SK-N-DZ (cell line): ENCODE measurements at regions not wholly inside any gene's neighbourhood (a gene's known extent, or its start where the extent isn't known, plus 50 kb on each side); places are given as distances from the start of the nearest gene placed in this dataset.
"Not testable (repeated sequence)": the region's sequence is repeated elsewhere in the genome, so short reads cannot be mapped to it uniquely, and the experiment has no call there.

ENCODE experiments used
- DNase-seq: peaks from one replicate; pipeline ENCODE4 v3.0.0-alpha.2; 2015; ENCODE audit warnings: low spot score

- DNase-seq = peak; percentile 49
Observed at GRCh38 chr2:163191372-163191771, 352.8 kb upstream of the KCNH7 start.

DNA sequence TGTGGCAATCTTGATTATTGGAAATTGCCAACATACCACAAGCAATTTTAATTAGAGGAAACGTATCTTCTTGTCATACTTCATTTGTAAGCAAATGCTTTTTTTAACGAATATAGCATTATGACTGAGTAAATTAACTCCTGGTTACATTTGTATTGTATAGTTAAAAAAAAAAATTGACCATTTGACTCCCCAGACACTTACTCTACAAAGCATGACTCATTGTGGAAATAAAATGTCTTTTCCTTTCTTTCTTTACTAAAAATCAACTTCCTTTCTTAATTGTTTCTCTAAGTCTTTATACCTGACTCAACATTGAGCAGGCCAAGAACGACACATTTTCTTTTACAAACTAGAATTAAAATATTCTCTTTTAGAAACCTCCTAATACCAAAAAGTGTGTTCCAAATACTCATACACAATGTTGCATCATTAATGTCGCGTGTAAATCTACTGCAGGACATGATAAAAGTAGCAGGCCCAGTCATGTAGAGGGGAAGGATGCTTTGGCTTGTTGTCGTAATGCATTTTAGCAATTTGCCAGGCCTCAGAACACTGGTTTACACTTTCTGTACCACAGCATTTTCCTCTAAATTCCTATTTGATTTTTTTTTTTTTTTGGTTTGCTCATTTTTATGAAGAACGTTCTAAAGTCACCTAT, 349.6 kb upstream of the KCNH7 start:
- DNase-seq = no peak

- no peak for DNase-seq
Observed at GRCh38 chr2:163187119-163187518, 348.6 kb upstream of the KCNH7 start.

DNA sequence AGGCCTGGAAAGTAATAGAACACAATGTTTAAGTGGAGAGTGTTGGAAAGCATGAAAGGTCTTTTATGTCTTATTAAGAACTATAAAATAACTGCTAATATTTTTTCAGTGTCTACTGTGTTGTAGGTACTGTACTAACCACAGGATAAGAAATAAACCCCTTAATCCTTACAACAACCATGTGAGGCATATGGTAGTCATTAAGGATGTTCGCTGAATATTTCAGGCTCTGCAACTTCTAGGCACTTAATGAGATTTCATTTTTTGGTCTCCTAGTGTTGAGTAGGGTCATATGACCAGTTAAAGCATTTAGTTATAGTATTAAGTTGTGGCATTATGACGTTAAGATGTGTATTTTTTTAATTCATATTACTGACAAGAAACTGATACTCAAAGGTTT, 346.6 kb upstream of the KCNH7 start:
- DNase-seq = no peak

DNA sequence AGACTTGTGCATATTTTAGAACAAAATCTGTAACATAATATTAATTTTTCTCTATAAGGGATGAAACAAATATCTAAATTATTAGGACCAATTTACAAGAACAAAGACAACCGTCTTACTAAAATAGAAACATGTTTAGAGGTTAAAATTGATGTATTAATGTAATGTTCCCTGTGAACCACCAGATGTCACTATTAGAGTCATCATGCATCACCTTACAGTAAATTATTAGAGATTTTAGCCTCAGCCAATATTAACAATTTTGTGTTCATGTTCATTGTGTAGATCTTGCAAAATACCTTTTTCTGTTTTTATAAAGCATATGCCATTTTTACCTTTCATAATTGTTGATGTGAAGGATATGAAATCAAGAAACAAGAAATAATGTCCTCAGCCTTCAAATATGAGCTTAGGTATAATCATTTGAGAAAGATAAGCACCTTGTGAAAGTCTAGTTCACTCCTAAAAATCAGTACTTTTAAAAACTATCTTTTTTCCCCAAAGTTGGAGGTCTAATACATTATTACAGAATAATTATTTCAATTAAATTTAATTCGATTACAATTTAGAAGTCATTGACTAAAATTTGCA, 344.3 kb upstream of the KCNH7 start:
- peak; percentile 26 for DNase-seq

- no peak for DNase-seq
Observed at GRCh38 chr2:163177592-163177991, 339.0 kb upstream of the KCNH7 start.

- no peak for DNase-seq
Observed at GRCh38 chr2:163175294-163175693, 336.7 kb upstream of the KCNH7 start.

GRCh38 chr2:163173591-163173990, 335.0 kb upstream of the KCNH7 start:
- no peak for DNase-seq

- DNase-seq = no peak
Observed at GRCh38 chr2:163171786-163172530, 333.4 kb upstream of the KCNH7 start.

GRCh38 chr2:163157891-163158496, 319.4 kb upstream of the KCNH7 start:
- no peak for DNase-seq

DNA sequence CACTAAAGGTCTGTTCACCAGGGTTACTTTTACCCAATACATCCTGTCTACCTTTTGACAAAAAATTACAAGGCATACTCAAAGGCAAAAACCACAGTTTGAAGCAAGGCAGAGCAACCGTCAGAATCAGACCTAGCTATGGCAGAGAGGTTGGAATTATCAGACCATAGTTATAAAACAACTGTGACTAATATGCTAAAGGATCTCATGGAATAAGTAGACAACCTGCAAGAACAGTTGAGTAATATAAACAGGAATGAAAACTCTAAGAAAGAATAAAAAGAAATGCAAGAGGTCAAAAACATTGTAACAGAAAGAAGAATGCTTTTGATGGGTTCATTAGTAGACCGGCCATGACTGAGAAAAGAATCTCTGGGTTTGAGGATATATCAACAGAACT, 318.8 kb upstream of the KCNH7 start:
- DNase-seq = no peak

DNA sequence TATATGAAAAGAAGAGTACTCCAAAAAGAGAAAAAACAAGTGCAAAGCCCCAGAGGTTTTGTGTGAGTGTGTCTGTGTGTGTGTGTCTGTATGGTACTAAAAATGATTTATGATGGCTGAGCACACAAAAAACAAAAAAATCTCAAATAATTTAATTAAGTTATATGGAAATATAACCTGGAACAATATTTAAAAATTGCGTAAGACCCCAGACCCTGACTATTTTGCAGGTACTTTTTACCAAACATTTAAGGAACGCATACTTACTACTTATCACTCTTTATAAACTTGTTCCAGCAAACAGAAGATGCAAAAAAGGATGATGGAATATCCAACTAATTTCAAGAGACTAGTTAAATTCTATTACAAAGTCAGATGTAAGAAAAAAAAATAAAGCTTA, 317.4 kb upstream of the KCNH7 start:
- DNase-seq = no peak

- DNase-seq = peak; percentile 66
Observed at GRCh38 chr2:163155279-163155883, 316.8 kb upstream of the KCNH7 start.

GRCh38 chr2:163142618-163143017, 304.1 kb upstream of the KCNH7 start:
- no peak for DNase-seq

DNA sequence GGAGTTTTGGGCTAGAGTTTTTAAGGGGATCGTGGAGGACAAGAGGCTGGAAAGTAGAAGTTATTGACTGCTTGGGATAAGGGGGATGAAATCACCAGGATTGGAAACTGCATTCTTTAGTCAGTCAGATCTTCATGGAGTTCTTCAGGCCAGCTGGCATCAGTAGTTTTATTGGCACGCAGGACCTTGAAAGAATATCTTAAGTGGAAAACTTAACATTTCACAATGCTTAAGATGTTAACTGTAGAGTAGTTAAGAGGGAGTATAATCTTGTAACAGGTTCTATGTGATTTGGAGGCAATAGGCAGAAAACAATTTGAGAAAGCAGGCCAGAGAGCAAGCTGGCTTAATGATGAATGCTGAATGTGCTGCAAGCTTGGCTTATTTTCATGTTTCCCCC, 300.4 kb upstream of the KCNH7 start:
- DNase-seq = no peak

DNA sequence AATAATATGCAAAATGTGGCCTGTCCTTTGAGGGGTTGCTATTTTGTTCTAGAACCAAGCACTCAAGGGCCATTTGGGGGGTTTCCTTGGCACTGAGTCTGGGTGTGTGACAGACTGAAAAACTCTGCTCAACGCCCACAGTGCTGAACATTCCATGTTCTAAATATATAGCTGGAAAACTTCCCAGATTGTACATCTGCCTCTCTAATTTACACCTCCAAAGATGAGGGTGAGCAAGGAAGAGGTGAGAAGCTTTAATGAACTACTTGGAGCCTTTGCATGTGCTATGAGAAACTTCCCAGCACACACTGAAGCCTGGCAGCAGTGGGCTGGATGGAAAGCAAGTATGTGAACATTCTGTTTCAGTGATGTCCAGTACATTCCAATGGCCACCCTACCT, 296.7 kb upstream of the KCNH7 start:
- no peak for DNase-seq

- no peak for DNase-seq
Observed at GRCh38 chr2:163133602-163134001, 295.0 kb upstream of the KCNH7 start.

DNA sequence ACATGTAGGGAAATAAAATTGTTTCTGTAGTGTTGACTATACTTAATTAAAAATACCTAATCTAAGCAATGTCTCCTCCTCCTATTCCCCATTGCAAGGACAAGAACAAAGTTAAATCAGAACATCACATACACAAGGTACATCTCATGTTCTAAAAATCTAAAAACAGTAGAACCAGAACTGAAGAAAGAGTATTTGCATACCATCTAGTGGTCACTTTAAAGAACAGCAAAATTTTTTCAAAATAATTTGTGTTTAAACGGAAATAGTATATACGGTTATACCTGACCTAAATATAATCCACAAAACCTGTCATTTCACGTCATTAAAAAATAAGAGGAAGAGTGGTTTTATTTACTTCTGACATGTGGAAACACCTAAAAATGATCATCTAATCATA, 294.3 kb upstream of the KCNH7 start:
- peak; percentile 57 for DNase-seq

- not testable (repeated sequence) for DNase-seq
Observed at GRCh38 chr2:163132207-163132606, 293.6 kb upstream of the KCNH7 start.

DNA sequence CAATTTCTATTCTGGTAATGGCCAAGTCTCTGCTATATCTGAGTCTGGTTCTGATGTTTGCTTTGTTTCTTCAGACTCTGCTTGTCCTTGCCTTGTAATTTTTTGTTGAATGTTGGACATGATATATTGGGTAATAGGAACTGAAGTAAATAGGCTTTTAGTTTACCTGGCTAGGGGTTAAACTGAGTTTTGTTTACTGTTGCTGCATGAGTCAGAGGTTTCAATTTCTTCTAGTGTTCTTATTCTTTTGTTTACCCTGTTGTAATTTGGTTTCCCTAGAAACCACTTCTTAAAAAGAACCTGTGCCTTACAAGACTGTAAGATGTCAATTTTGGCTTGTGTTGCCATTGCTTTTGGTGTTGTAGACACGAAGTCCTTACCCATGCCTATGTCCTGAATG, 285.0 kb upstream of the KCNH7 start:
- no peak for DNase-seq

DNA sequence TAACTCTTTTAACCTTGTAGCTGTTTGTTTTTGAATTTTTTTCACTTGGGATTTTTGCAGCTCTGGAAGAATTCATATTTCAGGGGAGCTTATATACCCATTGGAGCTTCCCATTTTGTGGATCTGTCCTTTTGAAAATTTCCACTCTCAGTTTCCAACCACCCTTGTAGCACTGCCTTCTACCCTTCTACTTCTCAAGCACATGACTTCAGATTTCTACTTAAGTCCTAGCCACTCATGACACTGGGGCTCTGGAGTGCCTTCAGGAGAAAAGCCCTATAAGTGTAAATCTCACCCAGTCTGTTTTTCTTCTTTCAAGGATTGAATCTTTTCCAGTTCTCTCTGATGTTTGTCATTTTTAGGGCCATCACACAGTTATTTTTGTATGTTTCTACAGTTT, 283.7 kb upstream of the KCNH7 start:
- DNase-seq = no peak

- DNase-seq = no peak
Observed at GRCh38 chr2:163121483-163121882, 282.9 kb upstream of the KCNH7 start.
